ENCODE measurements at regions not wholly inside any gene's neighbourhood (a gene's known extent, or its start where the extent isn't known, plus 50 kb on each side); places are given as distances from the start of the nearest gene placed in this dataset.

- no peak for DNase-seq
- no peak overlapping the region for H3K4me3 ChIP-seq (ENCODE audit: low read length)
- WGBS (ENCODE audit: insufficient coverage, low lambda C conversion rate) = 100% methylated on average over 1 of the region's 2 CpGs
- H3K27me3 ChIP-seq (ENCODE audit: control insufficient read depth, insufficient read depth, low read length) = no peaks in the 10 kb centered on the region
- H3K36me3 ChIP-seq (ENCODE audit: control insufficient read depth, insufficient read depth, low read length) = no peaks in the 10 kb centered on the region
- no peaks in the 10 kb centered on the region for H3K4me1 ChIP-seq (ENCODE audit: control insufficient read depth, insufficient read depth, low read length)
- H3K9me3 ChIP-seq (ENCODE audit: control insufficient read depth, low read depth, low read length) = no peaks in the 10 kb centered on the region
- H3K27ac ChIP-seq (ENCODE audit: low read length) = no peak overlapping the region
Observed at GRCh38 chr1:83682132-83682531, 316.8 kb downstream of the TTLL7 start.

GRCh38 chr1:83676106-83676505, 322.8 kb downstream of the TTLL7 start:
- Histone ChIP-seq H3K27me3 (ENCODE audit: control insufficient read depth, insufficient read depth, low read length) (no peaks in the 10 kb centered on the region), H3K36me3 (ENCODE audit: control insufficient read depth, insufficient read depth, low read length) (no peaks in the 10 kb centered on the region), H3K27ac (ENCODE audit: low read length) (no peak overlapping the region), H3K9me3 (ENCODE audit: control insufficient read depth, low read depth, low read length) (no peaks in the 10 kb centered on the region), H3K4me3 (ENCODE audit: low read length) (no peak overlapping the region), H3K4me1 (ENCODE audit: control insufficient read depth, insufficient read depth, low read length) (no peaks in the 10 kb centered on the region)
- WGBS (ENCODE audit: insufficient coverage, low lambda C conversion rate) = no CpG with 5 or more reads among the region's 3 CpGs
- no peak for DNase-seq

GRCh38 chr1:83673312-83673711, 325.6 kb downstream of the TTLL7 start:
- no peaks in the 10 kb centered on the region for H3K27me3 ChIP-seq (ENCODE audit: control insufficient read depth, insufficient read depth, low read length)
- WGBS (ENCODE audit: insufficient coverage, low lambda C conversion rate) = no CpG with 5 or more reads among the region's 1 CpG
- no peak overlapping the region for H3K27ac ChIP-seq (ENCODE audit: low read length)
- H3K9me3 ChIP-seq (ENCODE audit: control insufficient read depth, low read depth, low read length) = no peaks in the 10 kb centered on the region
- no peaks in the 10 kb centered on the region for H3K4me1 ChIP-seq (ENCODE audit: control insufficient read depth, insufficient read depth, low read length)
- no peaks in the 10 kb centered on the region for H3K36me3 ChIP-seq (ENCODE audit: control insufficient read depth, insufficient read depth, low read length)
- H3K4me3 ChIP-seq (ENCODE audit: low read length) = no peak overlapping the region
- DNase-seq = no peak

- H3K27me3 ChIP-seq (ENCODE audit: control insufficient read depth, insufficient read depth, low read length) = no peaks in the 10 kb centered on the region
- no peak overlapping the region for H3K4me3 ChIP-seq (ENCODE audit: low read length)
- no peak overlapping the region for H3K27ac ChIP-seq (ENCODE audit: low read length)
- H3K4me1 ChIP-seq (ENCODE audit: control insufficient read depth, insufficient read depth, low read length) = no peaks in the 10 kb centered on the region
- H3K9me3 ChIP-seq (ENCODE audit: control insufficient read depth, low read depth, low read length) = no peaks in the 10 kb centered on the region
- no peaks in the 10 kb centered on the region for H3K36me3 ChIP-seq (ENCODE audit: control insufficient read depth, insufficient read depth, low read length)
- no peak for DNase-seq
Observed at GRCh38 chr1:83671586-83671985, 327.3 kb downstream of the TTLL7 start.

GRCh38 chr1:83670909-83671565, 327.9 kb downstream of the TTLL7 start:
- 70% methylated on average over 2 of the region's 2 CpGs for WGBS (ENCODE audit: insufficient coverage, low lambda C conversion rate)
- Histone ChIP-seq H3K4me3 (ENCODE audit: low read length) (no peak overlapping the region), H3K27me3 (ENCODE audit: control insufficient read depth, insufficient read depth, low read length) (no peaks in the 10 kb centered on the region), H3K27ac (ENCODE audit: low read length) (no peak overlapping the region), H3K36me3 (ENCODE audit: control insufficient read depth, insufficient read depth, low read length) (no peaks in the 10 kb centered on the region), H3K9me3 (ENCODE audit: control insufficient read depth, low read depth, low read length) (no peaks in the 10 kb centered on the region), H3K4me1 (ENCODE audit: control insufficient read depth, insufficient read depth, low read length) (no peaks in the 10 kb centered on the region)
- DNase-seq = no peak

GRCh38 chr1:83641796-83642443, 357.0 kb downstream of the TTLL7 start:
- Histone ChIP-seq H3K4me3 (ENCODE audit: low read length) (no peak overlapping the region), H3K27me3 (ENCODE audit: control insufficient read depth, insufficient read depth, low read length) (no peaks in the 10 kb centered on the region), H3K36me3 (ENCODE audit: control insufficient read depth, insufficient read depth, low read length) (no peaks in the 10 kb centered on the region), H3K4me1 (ENCODE audit: control insufficient read depth, insufficient read depth, low read length) (no peaks in the 10 kb centered on the region), H3K27ac (ENCODE audit: low read length) (no peak overlapping the region), H3K9me3 (ENCODE audit: control insufficient read depth, low read depth, low read length) (no peaks in the 10 kb centered on the region)
- WGBS (ENCODE audit: insufficient coverage, low lambda C conversion rate) = no CpG with 5 or more reads among the region's 5 CpGs
- DNase-seq = peak in 1 of 2 donors; percentile 3

- peak in 1 of 2 donors; percentile 4 for DNase-seq
- Histone ChIP-seq H3K9me3 (ENCODE audit: control insufficient read depth, low read depth, low read length) (no peaks in the 10 kb centered on the region), H3K36me3 (ENCODE audit: control insufficient read depth, insufficient read depth, low read length) (no peaks in the 10 kb centered on the region), H3K27me3 (ENCODE audit: control insufficient read depth, insufficient read depth, low read length) (no peaks in the 10 kb centered on the region), H3K4me3 (ENCODE audit: low read length) (no peak overlapping the region), H3K4me1 (ENCODE audit: control insufficient read depth, insufficient read depth, low read length) (no peaks in the 10 kb centered on the region), H3K27ac (ENCODE audit: low read length) (no peak overlapping the region)
- WGBS (ENCODE audit: insufficient coverage, low lambda C conversion rate) = 0% methylated on average over 1 of the region's 5 CpGs
Observed at GRCh38 chr1:83641206-83641658, 357.7 kb downstream of the TTLL7 start.

GRCh38 chr1:83639785-83640184, 359.1 kb downstream of the TTLL7 start:
- Histone ChIP-seq H3K4me3 (ENCODE audit: low read length) (no peak overlapping the region), H3K4me1 (ENCODE audit: control insufficient read depth, insufficient read depth, low read length) (no peaks in the 10 kb centered on the region), H3K9me3 (ENCODE audit: control insufficient read depth, low read depth, low read length) (no peaks in the 10 kb centered on the region), H3K36me3 (ENCODE audit: control insufficient read depth, insufficient read depth, low read length) (no peaks in the 10 kb centered on the region), H3K27me3 (ENCODE audit: control insufficient read depth, insufficient read depth, low read length) (no peaks in the 10 kb centered on the region), H3K27ac (ENCODE audit: low read length) (no peak overlapping the region)
- no peak for DNase-seq
- 71% methylated on average over 1 of the region's 3 CpGs for WGBS (ENCODE audit: insufficient coverage, low lambda C conversion rate)

GRCh38 chr1:83637586-83637985, 361.3 kb downstream of the TTLL7 start:
- no peaks in the 10 kb centered on the region for H3K27me3 ChIP-seq (ENCODE audit: control insufficient read depth, insufficient read depth, low read length)

GRCh38 chr1:83637009-83637408, 361.9 kb downstream of the TTLL7 start:
- Histone ChIP-seq H3K9me3 (ENCODE audit: control insufficient read depth, low read depth, low read length) (no peaks in the 10 kb centered on the region), H3K4me3 (ENCODE audit: low read length) (no peak overlapping the region), H3K27ac (ENCODE audit: low read length) (no peak overlapping the region), H3K27me3 (ENCODE audit: control insufficient read depth, insufficient read depth, low read length) (no peaks in the 10 kb centered on the region), H3K36me3 (ENCODE audit: control insufficient read depth, insufficient read depth, low read length) (no peaks in the 10 kb centered on the region), H3K4me1 (ENCODE audit: control insufficient read depth, insufficient read depth, low read length) (no peaks in the 10 kb centered on the region)
- no CpG with 5 or more reads among the region's 5 CpGs for WGBS (ENCODE audit: insufficient coverage, low lambda C conversion rate)
- no peak for DNase-seq

More at GRCh38 chr1:83637586-83637985, 361.3 kb downstream of the TTLL7 start:
- DNase-seq = no peak
- H3K36me3 ChIP-seq (ENCODE audit: control insufficient read depth, insufficient read depth, low read length) = no peaks in the 10 kb centered on the region
- no peak overlapping the region for H3K4me3 ChIP-seq (ENCODE audit: low read length)
- H3K4me1 ChIP-seq (ENCODE audit: control insufficient read depth, insufficient read depth, low read length) = no peaks in the 10 kb centered on the region
- H3K9me3 ChIP-seq (ENCODE audit: control insufficient read depth, low read depth, low read length) = no peaks in the 10 kb centered on the region
- no peak overlapping the region for H3K27ac ChIP-seq (ENCODE audit: low read length)

GRCh38 chr1:83632906-83633305, 366.0 kb downstream of the TTLL7 start:
- DNase-seq = no peak
- Histone ChIP-seq H3K27ac (ENCODE audit: low read length) (no peak overlapping the region), H3K36me3 (ENCODE audit: control insufficient read depth, insufficient read depth, low read length) (no peaks in the 10 kb centered on the region), H3K4me1 (ENCODE audit: control insufficient read depth, insufficient read depth, low read length) (no peaks in the 10 kb centered on the region), H3K27me3 (ENCODE audit: control insufficient read depth, insufficient read depth, low read length) (no peaks in the 10 kb centered on the region), H3K4me3 (ENCODE audit: low read length) (no peak overlapping the region), H3K9me3 (ENCODE audit: control insufficient read depth, low read depth, low read length) (no peaks in the 10 kb centered on the region)
- no CpG with 5 or more reads among the region's 1 CpG for WGBS (ENCODE audit: insufficient coverage, low lambda C conversion rate)
